H1 (cell line): ENCODE measurements at regions not wholly inside any gene's neighbourhood (a gene's known extent, or its start where the extent isn't known, plus 50 kb on each side); places are given as distances from the start of the nearest gene placed in this dataset.

ENCODE experiments used
- ASH2L ChIP-seq: fragments of 200-600, 300-600 bp; sonication (generic); IDR thresholded peaks from one replicate; pipeline ENCODE4 v1.7.1; 2017; ENCODE audit warnings: low read length
- CEBPB ChIP-seq: IDR thresholded peaks from 2 replicates; pipeline ENCODE4 v1.6.1; 2012; ENCODE audit warnings: low read depth, low read length
- CHD7 ChIP-seq: fragments of 300-600 bp; sonication (generic); IDR thresholded peaks from 2 replicates; pipeline ENCODE4 v1.7.1; 2012; ENCODE audit warnings: low read length, moderate library complexity, mild to moderate bottlenecking, inconsistent platforms; ENCODE audit not compliant: insufficient replicate concordance
- CTCF ChIP-seq, 3 experiments: IDR thresholded peaks; 1 replicate in 2 of 3; 2 replicates in 1 of 3; pipeline versions ENCODE4 v1.5.1 to v1.6.1; 2011; ENCODE audit warnings: low read length in 3 of 3, mild to moderate bottlenecking in 3 of 3, inconsistent platforms in 2 of 3, low read depth in 1 of 3, moderate library complexity in 1 of 3; ENCODE audit not compliant: insufficient read depth in 1 of 3; ENCODE audit errors: control extremely low read depth in 1 of 3
- POLR2A ChIP-seq, 2 experiments: IDR thresholded peaks; 1 replicate in 1 of 2; 2 replicates in 1 of 2; pipeline ENCODE4 v1.6.1; 2011; ENCODE audit warnings: low read depth in 2 of 2, low read length in 2 of 2, mild to moderate bottlenecking in 2 of 2; ENCODE audit errors: control extremely low read depth in 1 of 2

- no peak for TF ChIP-seq CTCF (IDR thresholded peaks at IDR 0.05; ENCODE audit: control extremely low read depth in 1 of 3, insufficient read depth in 1 of 3, low read depth in 1 of 3, low read length in 3 of 3)
- no peak for TF ChIP-seq ASH2L
- no peak for TF ChIP-seq CHD7
- no peak for TF ChIP-seq POLR2A (IDR thresholded peaks at IDR 0.05; ENCODE audit: control extremely low read depth in 1 of 2, low read depth in 2 of 2, low read length in 2 of 2)
- no peak for TF ChIP-seq CEBPB
Measured at GRCh38 chr7:109660401-109660800, 1090.7 kb downstream of the DNAJB9 start (continued).
